H54 (cell line): ENCODE measurements at regions not wholly inside any gene's neighbourhood (a gene's known extent, or its start where the extent isn't known, plus 50 kb on each side); places are given as distances from the start of the nearest gene placed in this dataset.

Source experiments
- DNase-seq: peaks from one replicate; pipeline ENCODE4 v3.0.0; 2011; ENCODE audit warnings: low spot score, mixed read lengths; ENCODE audit not compliant: insufficient read length
- FAIRE-seq: peaks from 3 replicates; lab custom pipeline; 2011; peaks lifted over from hg19 to GRCh38; lab: Jason Lieb, UNC
- POLR2A ChIP-seq: IDR thresholded peaks from 2 replicates; pipeline ENCODE4 v1.6.1; 2011; ENCODE audit warnings: low read depth, mild to moderate bottlenecking, low read length

GRCh38 chr20:17026346-17026745, 200.5 kb upstream of the PCSK2 start:
- FAIRE-seq (no peak), DNase-seq (no peak)
- TF ChIP-seq POLR2A = no peak

GRCh38 chr20:17029698-17030097, 197.1 kb upstream of the PCSK2 start:
- no peak for FAIRE-seq

GRCh38 chr20:17036541-17036940, 190.3 kb upstream of the PCSK2 start:
- no peak for FAIRE-seq
- DNase-seq = no peak
- no peak for TF ChIP-seq POLR2A

More at GRCh38 chr20:17029698-17030097, 197.1 kb upstream of the PCSK2 start:
- DNase-seq = no peak
- no peak for TF ChIP-seq POLR2A

GRCh38 chr20:17042122-17042521, 184.7 kb upstream of the PCSK2 start:
- TF ChIP-seq POLR2A = no peak
- DNase-seq (no peak), FAIRE-seq (no peak)

GRCh38 chr20:17043323-17043722, 183.5 kb upstream of the PCSK2 start:
- DNase-seq (no peak), FAIRE-seq (no peak)
- TF ChIP-seq POLR2A = no peak

GRCh38 chr20:17044891-17045290, 181.9 kb upstream of the PCSK2 start:
- FAIRE-seq = no peak
- no peak for DNase-seq
- no peak for TF ChIP-seq POLR2A

DNA sequence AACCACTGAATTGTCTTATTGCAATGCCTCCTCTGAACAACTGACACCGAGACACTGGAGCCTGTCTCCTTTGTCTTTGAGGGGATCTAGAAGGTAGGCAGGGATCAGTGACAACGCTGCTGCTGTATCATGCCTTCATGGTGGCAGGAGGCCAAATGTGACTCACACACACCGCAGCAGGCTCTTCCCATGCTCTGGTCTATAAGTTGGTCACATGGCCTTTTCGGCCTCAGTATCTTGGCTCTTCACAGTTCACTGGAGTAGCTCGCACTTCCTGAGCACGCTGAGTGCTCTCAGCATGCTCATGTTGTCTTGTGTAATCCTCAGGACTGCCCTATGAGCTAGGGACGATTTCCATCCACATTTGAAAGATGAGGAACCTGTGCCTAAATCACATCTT, 167.4 kb upstream of the PCSK2 start:
- DNase-seq = peak; percentile 3
- TF ChIP-seq POLR2A = no peak
- no peak for FAIRE-seq

DNA sequence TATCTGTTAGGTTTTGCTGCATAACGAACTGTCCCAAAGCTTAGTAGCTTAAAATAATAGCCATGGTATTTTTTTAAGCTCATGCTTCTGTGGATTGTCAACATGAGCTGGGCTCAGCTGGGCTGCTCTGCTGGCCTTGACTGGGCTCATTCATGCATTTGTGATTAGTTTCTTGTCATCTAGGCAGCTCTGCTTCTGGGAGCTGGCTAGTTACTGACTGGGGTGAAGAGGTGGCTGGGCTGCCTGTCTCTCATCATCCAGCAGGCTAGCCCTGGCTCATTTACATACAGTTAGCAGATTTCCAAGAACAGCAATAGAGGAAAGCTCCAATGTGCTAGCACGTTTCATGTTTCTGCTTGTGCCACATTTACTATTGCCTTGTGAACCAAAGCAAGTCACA, 165.1 kb upstream of the PCSK2 start:
- no peak for DNase-seq
- TF ChIP-seq POLR2A = no peak
- FAIRE-seq = no peak

- FAIRE-seq (no peak), DNase-seq (no peak)
- TF ChIP-seq POLR2A = no peak
These were observed 164.1 kb upstream of the PCSK2 start for GRCh38 chr20:17062712-17063111.

GRCh38 chr20:17066902-17067301, 159.9 kb upstream of the PCSK2 start:
- no peak for TF ChIP-seq POLR2A
- FAIRE-seq (no peak), DNase-seq (no peak)

DNA sequence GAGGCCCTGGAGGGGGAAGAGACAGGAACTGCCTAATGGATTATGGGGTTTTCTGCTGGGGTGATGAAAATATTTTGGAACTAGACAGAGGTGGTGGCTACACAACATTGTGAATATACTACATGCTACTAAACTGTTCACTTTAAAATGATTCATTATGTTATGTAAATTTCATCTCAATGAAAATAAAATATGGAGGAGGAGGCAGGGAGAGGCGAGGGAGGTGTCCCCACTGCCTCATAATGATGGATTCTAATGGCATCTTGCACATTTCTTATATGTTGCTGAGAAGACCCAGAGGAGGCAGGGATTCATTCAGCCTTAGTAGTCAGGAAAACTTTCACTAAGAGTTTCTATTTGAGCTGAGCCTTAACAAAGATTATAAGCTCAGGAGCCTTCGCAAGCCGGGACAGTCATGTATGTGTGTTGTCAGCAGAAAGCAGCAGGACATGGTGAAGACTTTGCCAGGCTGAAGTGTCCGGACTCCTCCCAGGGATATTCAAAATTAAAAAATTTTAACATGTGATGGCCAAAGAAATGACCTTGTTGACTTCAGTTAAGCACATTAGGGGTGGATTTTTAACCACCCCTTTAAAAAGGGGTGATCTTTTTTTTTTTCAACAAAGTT, 158.6 kb upstream of the PCSK2 start:
- no peak for TF ChIP-seq POLR2A
- FAIRE-seq (no peak), DNase-seq (no peak)

GRCh38 chr20:17077030-17077429, 149.8 kb upstream of the PCSK2 start:
- FAIRE-seq (no peak), DNase-seq (no peak)
- TF ChIP-seq POLR2A = no peak

DNA sequence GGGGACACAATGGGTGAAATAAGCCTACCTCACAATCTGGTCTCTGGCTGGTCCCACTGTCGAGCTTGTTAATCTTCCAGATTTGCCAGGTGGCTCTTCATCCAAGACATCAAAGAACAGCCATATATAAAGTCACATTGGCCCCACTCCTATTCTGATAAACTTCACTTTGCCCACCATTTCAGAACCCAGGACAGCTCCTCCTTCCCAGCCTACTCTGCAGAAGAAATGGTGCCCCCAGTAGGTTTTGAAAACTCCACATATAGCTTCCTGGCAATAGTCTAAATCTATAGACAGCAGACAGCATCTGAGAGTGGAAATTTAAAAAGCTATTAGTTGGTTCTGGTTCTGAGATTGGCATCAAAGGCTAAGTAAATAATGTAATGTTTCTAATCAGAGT, 143.1 kb upstream of the PCSK2 start:
- no peak for TF ChIP-seq POLR2A
- DNase-seq (no peak), FAIRE-seq (no peak)

GRCh38 chr20:17084909-17085308, 141.9 kb upstream of the PCSK2 start:
- FAIRE-seq (no peak), DNase-seq (no peak)
- no peak for TF ChIP-seq POLR2A

DNA sequence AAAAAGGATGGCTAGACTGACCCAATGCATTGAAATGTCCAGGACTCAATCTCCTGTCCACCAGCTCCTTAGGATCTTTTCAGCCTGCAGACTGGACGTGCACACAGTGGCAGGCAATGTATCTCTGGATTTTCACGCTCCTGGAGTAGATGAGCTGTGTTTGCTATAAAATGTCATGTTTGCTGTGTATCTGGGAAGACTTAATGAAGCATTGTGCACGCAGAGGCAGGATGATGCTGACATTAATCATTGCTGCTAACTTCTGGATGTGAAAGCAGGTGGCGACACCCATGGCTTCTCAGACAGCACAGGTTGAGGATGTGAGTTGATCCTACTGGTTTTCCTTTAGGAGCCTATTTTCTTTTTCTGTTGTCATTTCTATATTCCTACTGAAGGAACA, 133.1 kb upstream of the PCSK2 start:
- DNase-seq = no peak
- no peak for TF ChIP-seq POLR2A
- no peak for FAIRE-seq
